ENCODE measurements at regions not wholly inside any gene's neighbourhood (a gene's known extent, or its start where the extent isn't known, plus 50 kb on each side); places are given as distances from the start of the nearest gene placed in this dataset.

GRCh38 chr14:37796703-37797416 lies 201.4 kb downstream of the TTC6 start:
- CTCF ChIA-PET, result no interaction called here
- no peaks in the 10 kb centered on the region for H3K36me3 Mint-ChIP-seq (ENCODE audit: insufficient read depth, unreplicated experiment)
- no TSS peak for BruUV-seq (replicated peaks)
- no peak for TF ChIP-seq CTCF (IDR thresholded peaks at IDR 0.05; ENCODE audit: unreplicated experiment)
- H3K4me3 Mint-ChIP-seq (ENCODE audit: low read depth, unreplicated experiment), result no peak overlapping the region
- intact Hi-C loops (cut with micrococcal nuclease; ENCODE audit: unreplicated experiment), result loop anchor here (5.0 kb wide), 1 partner anchor 200 kb away; the partner anchor contains the start of genes FOXA1 and TTC6
- no peaks in the 10 kb centered on the region for H3K4me1 Mint-ChIP-seq (ENCODE audit: low read depth, unreplicated experiment)
- no peaks in the 10 kb centered on the region for H3K27me3 Mint-ChIP-seq (ENCODE audit: unreplicated experiment)
- H3K9me3 Mint-ChIP-seq (ENCODE audit: low read depth, unreplicated experiment), result no peaks in the 10 kb centered on the region
- peak; percentile 13 for DNase-seq
- no peak overlapping the region for H3K27ac Mint-ChIP-seq (ENCODE audit: unreplicated experiment)

GRCh38 chr14:37797675-37798074 lies 202.2 kb downstream of the TTC6 start:
- intact Hi-C loops (cut with micrococcal nuclease; ENCODE audit: unreplicated experiment), result loop anchor here (5.0 kb wide), 1 partner anchor 200 kb away; the partner anchor contains the start of genes FOXA1 and TTC6
- no peak for DNase-seq
- H3K36me3 Mint-ChIP-seq (ENCODE audit: insufficient read depth, unreplicated experiment), result no peaks in the 10 kb centered on the region
- no peak for TF ChIP-seq CTCF (IDR thresholded peaks at IDR 0.05; ENCODE audit: unreplicated experiment)
- H3K4me3 Mint-ChIP-seq (ENCODE audit: low read depth, unreplicated experiment), result no peak overlapping the region
- no TSS peak for BruUV-seq (replicated peaks)
- CTCF ChIA-PET, result no interaction called here
- H3K9me3 Mint-ChIP-seq (ENCODE audit: low read depth, unreplicated experiment), result no peaks in the 10 kb centered on the region
- H3K27me3 Mint-ChIP-seq (ENCODE audit: unreplicated experiment), result no peaks in the 10 kb centered on the region
- H3K27ac Mint-ChIP-seq (ENCODE audit: unreplicated experiment), result no peak overlapping the region
- H3K4me1 Mint-ChIP-seq (ENCODE audit: low read depth, unreplicated experiment), result no peaks in the 10 kb centered on the region

- Mint-ChIP-seq H3K27me3 (ENCODE audit: unreplicated experiment) (no peaks in the 10 kb centered on the region), H3K9me3 (ENCODE audit: low read depth, unreplicated experiment) (no peaks in the 10 kb centered on the region), H3K4me1 (ENCODE audit: low read depth, unreplicated experiment) (peaks cover 11% of the 10 kb centered on the region), H3K27ac (ENCODE audit: unreplicated experiment) (no peak overlapping the region), H3K4me3 (ENCODE audit: low read depth, unreplicated experiment) (no peak overlapping the region), H3K36me3 (ENCODE audit: insufficient read depth, unreplicated experiment) (no peaks in the 10 kb centered on the region)
- CTCF ChIA-PET, result no interaction called here
- no peak for TF ChIP-seq CTCF (IDR thresholded peaks at IDR 0.05; ENCODE audit: unreplicated experiment)
- intact Hi-C loops (cut with micrococcal nuclease; ENCODE audit: unreplicated experiment), result no loop called here
- BruUV-seq (replicated peaks), result no TSS peak
- no peak for DNase-seq
Measured at GRCh38 chr14:37807722-37808121, 212.3 kb downstream of the TTC6 start.

GRCh38 chr14:37810094-37810801 lies 214.8 kb downstream of the TTC6 start:
- no peak for DNase-seq
- CTCF ChIA-PET, result no interaction called here
- Mint-ChIP-seq H3K27me3 (ENCODE audit: unreplicated experiment) (no peaks in the 10 kb centered on the region), H3K36me3 (ENCODE audit: insufficient read depth, unreplicated experiment) (no peaks in the 10 kb centered on the region), H3K27ac (ENCODE audit: unreplicated experiment) (peak overlapping the region; percentile 9), H3K4me3 (ENCODE audit: low read depth, unreplicated experiment) (no peak overlapping the region), H3K4me1 (ENCODE audit: low read depth, unreplicated experiment) (peaks cover 11% of the 10 kb centered on the region), H3K9me3 (ENCODE audit: low read depth, unreplicated experiment) (no peaks in the 10 kb centered on the region)
- intact Hi-C loops (cut with micrococcal nuclease; ENCODE audit: unreplicated experiment), result no loop called here
- no TSS peak for BruUV-seq (replicated peaks)
- no peak for TF ChIP-seq CTCF (IDR thresholded peaks at IDR 0.05; ENCODE audit: unreplicated experiment)

All from Calu3 (cell line).